Fibroblast of pulmonary artery (primary cell): ENCODE measurements at regions not wholly inside any gene's neighbourhood (a gene's known extent, or its start where the extent isn't known, plus 50 kb on each side); places are given as distances from the start of the nearest gene placed in this dataset.
"Not testable (repeated sequence)": the region's sequence is repeated elsewhere in the genome, so short reads cannot be mapped to it uniquely, and the experiment has no call there.

Source experiments
- DNase-seq: peaks from one replicate; pipeline ENCODE4 v3.0.0-alpha.2; 2010; ENCODE audit warnings: low read depth
- H3K4me3 ChIP-seq: replicated peaks from 2 replicates; pipeline ENCODE4 v1.5.1; 2011; ENCODE audit warnings: low read depth, mild to moderate bottlenecking, control low read depth, low read length, moderate library complexity
- CTCF ChIP-seq: IDR thresholded peaks from 2 replicates; pipeline ENCODE4 v1.5.1; 2011; ENCODE audit warnings: mild to moderate bottlenecking, control low read depth, low read length, inconsistent platforms; ENCODE audit errors: missing control alignments

- no peak for TF ChIP-seq CTCF
- H3K4me3 ChIP-seq = no peak overlapping the region
- DNase-seq = no peak
Measured at GRCh38 chr12:63354969-63355368, 204.0 kb upstream of the AVPR1A start.

DNA sequence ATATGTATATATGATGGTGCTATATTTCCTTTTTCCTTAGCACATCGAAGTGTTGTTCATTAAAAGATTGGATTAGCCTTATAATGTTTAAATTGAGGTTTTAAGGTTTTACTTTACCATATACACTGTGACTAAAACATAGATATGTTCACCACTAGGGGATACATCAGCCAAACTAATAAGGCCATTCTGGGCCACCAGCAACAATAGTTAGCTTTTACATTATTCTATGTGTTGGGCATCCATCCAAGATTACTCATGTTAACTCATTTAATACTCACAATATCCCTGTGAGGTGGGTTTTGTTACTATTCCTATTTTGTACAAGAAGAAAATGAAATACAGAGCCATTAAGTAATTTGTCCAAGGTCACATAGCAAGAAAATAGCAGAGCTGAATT is 202.6 kb upstream of the AVPR1A start:
- TF ChIP-seq CTCF = peak; percentile 24
- peak; percentile 51 for DNase-seq
- H3K4me3 ChIP-seq = no peak overlapping the region

- DNase-seq = no peak
- TF ChIP-seq CTCF = no peak
- H3K4me3 ChIP-seq = no peak overlapping the region
Measured at GRCh38 chr12:63351370-63351769, 200.4 kb upstream of the AVPR1A start.

GRCh38 chr12:63348556-63348955 is 197.6 kb upstream of the AVPR1A start:
- no peak for TF ChIP-seq CTCF
- H3K4me3 ChIP-seq = no peak overlapping the region
- DNase-seq = no peak

DNA sequence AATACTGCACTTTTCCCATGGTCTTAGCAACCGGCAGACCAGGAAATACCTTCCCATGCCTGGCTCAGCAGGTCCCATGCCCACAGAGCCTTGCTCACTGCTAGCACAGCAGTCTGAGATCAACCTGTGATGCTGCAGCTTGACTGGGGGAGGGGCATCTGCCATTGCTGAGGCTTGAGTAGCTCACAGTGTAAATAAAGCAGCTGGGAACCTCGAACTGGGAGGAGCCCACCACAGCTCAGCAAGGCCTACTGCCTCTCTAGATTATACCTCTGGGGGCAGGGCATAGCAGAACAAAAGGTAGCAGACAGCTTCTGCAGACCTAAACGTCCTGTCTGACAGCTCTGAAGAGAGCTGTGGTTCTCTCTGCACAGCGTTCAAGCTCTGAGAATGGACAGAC is 186.2 kb upstream of the AVPR1A start:
- H3K4me3 ChIP-seq, DNase-seq: not testable (repeated sequence)

- H3K4me3 ChIP-seq = no peak overlapping the region
- no peak for TF ChIP-seq CTCF
- no peak for DNase-seq
Measured at GRCh38 chr12:63326260-63326659, 175.3 kb upstream of the AVPR1A start.

DNA sequence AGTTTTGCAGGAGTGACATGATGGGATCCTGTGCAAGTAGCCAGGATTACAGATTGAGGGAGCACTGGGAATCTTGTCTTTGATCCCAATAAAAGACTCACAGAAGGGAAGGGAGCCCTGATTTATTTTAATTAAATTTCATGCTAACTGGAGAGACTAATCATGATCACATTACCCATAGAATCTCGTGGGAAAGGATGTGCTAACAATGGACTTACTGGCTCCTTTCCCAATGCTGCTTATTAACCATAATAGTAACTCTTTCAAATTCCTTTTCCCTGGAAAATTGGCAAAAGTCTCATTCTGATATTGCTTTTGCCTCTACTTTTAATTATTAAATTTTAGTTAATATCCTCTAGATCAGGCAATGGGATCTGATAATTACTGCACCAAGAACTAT is 174.8 kb upstream of the AVPR1A start:
- DNase-seq = no peak
- TF ChIP-seq CTCF = no peak
- no peak overlapping the region for H3K4me3 ChIP-seq

GRCh38 chr12:63323942-63324341 is 172.9 kb upstream of the AVPR1A start:
- no peak overlapping the region for H3K4me3 ChIP-seq
- no peak for TF ChIP-seq CTCF
- DNase-seq = no peak
